SKM-1 treated with dmso at 0.1 percent for 144 hours (cell line): ENCODE measurements at regions not wholly inside any gene's neighbourhood (a gene's known extent, or its start where the extent isn't known, plus 50 kb on each side); places are given as distances from the start of the nearest gene placed in this dataset.

Experiments
- DNase-seq: peaks from one replicate; lab custom pipeline; 2025; ENCODE audit not compliant: unreplicated experiment; lab: John Stamatoyannopoulos, UW

DNA sequence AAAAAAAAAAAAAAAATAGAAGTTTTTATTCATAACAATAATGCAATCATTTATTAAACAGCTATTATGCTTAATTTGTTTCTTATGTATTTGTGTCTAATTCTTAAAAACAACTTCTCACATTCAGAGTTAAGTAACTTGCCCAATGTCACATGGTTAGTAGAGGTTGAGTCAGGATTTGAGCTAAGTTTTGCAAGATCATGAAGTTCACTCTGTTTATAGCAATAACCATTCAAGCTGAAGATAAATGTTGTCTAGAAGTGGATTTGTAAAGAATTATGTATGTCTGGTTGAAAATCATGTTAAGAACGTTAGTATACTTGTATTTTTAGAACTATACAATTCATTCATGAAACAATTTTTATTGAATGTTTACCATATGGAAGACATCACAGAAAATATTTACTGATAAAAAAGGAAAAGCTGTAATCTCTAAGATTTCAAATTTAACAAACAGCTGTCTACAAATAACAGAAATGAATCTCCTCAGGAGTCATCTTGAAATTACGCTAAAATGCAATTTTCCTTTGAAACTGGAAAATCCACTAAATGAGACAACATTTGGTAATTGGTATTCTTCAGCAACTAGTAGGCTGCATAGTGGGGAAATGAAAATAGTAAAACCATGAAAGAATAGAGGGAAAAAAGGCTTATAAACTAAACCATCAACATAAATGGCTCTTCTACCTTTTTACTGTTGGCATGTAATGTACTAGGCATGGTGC lies 70.5 kb upstream of the AHR start:
- DNase-seq: peak; percentile 11

DNA sequence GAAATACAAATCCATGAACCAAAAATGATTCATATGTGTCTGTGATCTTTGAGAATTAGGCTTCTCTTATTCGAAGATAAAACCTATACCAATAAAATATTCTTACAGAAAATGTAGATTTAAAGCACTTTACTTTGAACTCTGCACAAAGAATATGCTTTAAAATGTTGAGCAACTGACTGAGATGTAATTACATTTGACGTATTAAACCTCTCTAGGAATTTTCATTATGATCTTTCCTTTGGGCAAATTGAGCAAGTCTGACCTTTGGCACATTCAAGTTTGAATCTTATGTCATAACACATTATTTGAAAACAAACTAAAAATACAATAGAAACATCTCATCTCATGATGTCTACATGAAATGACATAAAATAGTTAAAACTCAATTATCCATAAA lies 69.2 kb upstream of the AHR start:
- DNase-seq: no peak

DNA sequence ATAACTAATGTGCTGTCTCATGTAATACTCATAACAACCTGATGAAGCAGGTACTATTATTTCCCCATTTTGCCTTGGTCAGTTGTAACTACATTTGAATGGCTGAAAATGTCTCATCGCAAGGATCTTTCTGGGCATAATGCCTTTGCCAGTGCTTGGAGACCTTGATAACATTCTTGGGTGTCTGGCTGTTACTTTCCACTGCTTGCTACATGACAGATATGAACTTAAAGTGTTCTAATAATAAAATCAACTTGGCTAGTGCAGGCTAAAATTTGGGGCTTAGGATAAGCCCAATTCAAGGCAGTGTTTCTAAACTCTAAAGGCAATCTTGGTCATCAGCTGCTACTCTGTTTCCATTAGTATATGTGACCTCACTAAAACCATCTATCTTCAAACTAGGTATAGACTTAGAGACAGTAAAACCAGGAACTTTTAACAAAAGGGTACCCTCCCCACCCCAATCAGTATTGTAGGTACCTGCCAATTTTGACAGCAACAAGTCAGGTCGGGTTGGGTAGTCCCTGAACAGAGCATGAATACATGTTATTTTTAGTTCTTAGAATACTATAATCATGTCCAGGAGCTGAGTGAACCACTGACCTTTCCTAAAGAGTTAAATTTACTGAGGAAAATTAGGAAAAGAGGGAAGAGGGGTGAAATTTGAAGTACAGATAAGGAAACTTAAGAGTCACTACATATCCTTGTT lies 68.2 kb upstream of the AHR start:
- no peak for DNase-seq

DNA sequence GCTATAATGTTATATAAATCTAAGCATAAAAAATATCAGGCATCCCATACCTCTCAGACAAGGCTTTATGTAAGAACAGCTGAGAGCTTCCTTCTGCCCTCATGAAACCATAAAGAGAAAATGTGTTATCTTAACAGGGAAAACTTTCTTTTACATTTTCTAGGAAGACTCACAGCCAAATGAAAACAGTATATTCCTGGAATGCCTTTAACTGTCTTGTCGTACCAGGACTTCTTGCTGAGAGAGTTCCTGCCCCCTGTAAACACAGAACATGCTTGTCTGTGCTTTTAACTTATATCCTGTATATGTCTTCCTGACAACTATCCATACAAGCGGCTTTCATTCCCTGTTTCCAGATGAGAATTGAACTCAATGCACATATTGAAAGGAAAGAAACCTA lies 64.8 kb upstream of the AHR start:
- DNase-seq: no peak

- peak; percentile 46 for DNase-seq
These were observed 64.4 kb upstream of the AHR start for GRCh38 chr7:17234030-17234397.

GRCh38 chr7:17234398-17235031 lies 63.9 kb upstream of the AHR start:
- peak; percentile 91 for DNase-seq

DNA sequence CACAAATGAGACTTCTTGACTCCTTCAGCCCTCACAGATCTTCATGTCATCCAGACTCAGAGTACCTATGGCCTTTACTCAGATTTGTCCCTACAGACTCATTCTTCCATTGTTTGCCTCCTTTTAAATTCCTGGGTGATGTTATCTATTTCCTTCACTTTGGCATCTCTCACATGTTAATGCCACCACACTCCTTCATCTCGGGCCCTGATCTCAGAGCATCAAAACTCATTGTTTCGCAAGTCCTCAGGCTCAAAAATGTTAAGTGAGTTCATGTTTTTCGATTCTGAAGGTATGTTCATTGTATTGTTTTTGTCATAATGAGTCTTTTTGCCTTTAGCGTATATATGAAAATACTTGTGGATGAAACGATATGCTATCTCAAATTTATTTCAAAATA lies 62.3 kb upstream of the AHR start:
- DNase-seq: no peak

DNA sequence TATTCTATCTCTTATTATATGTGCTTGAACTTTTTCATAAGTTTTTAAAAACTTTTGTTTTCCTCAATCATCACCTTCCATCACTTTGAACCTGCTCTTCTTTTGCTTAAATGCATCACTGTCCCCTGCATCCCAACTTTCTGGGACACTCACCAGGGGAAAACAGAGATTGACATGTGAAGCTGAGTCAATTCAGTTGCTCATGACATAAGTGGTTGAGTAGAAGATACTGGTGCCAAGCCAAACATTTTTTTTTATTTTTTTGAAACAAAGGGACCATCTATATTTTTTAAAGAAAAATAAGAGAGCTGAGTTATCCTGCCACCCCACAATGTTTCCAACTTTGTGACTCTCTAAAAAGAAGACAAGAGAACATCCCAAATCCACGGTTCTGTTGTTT lies 61.8 kb upstream of the AHR start:
- DNase-seq: no peak

- DNase-seq: no peak
These were observed 59.4 kb upstream of the AHR start for GRCh38 chr7:17239046-17239445.

DNA sequence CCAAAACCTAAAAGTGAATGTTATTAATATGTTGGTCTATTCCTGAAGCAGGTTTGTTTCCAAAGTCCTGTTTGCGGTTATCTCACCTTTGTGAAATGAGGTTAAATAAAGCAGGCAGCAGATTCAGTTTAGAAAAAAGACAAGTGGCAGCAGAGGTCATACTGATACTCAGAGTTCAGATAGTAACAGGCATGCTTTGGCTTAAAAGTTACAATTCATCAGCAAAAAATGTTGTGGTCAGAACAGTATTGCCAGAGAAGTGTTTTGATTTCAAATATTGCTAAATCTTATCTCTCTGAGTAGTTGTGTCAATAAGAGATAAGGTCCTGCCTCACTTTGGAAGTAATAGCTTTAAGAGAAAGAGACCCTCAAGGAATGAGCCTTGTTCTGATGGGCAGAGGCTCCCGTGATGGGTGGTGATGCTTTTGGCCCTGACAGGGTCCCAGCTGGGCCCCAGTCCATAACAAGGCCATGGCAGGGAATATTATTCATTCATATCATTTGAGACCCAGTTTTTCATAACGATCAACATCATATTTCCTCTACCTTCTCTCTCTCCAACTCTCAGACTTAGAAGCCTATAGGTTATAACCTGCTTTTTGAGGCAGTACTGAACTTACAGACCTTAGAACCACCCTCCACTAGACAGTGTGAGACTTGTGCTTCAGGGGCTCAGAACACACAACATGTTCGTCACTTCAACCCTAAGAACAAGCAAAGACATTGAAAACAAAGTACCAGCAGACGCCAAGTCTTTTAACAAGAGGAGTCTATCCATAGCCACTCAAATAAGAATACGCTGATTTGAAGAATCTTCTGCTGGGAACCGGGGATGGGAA lies 58.5 kb upstream of the AHR start:
- no peak for DNase-seq

DNA sequence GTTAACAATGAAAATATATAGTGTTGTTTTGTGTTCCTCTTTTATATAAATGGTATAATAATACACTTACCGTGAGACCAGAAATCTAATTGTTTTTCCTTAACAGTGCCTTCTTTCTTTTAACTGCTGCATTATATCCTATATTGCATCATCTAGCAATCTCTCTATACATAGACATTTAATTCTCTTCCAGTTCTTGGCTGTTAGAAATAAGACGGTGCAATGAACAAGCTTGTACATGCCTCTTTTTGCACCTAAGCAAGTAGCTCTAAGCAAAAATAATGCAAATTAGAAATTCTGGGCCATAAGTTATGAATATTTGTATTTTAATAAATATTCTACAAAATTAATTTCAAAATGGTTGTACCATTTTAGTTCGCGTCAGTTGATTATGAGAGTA lies 55.9 kb upstream of the AHR start:
- DNase-seq: no peak

DNA sequence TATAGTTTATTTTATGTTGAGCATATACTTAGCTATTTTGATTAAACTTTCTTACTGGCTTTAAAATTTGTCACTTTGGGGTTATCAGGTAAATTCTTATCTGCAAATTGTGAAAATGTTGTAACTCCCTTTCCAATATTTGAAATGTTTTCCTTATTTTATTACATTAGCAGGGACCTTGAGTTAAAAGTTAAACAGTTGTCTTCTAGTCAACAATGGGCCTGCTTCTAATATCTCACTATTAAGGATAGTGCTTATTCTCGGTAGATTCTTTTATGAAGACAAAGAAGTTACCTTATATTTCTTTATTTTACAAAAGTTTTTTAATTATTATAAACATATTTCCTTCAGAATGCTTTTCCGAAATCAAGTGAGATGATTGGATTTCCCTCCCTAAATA lies 53.7 kb upstream of the AHR start:
- DNase-seq: no peak

DNA sequence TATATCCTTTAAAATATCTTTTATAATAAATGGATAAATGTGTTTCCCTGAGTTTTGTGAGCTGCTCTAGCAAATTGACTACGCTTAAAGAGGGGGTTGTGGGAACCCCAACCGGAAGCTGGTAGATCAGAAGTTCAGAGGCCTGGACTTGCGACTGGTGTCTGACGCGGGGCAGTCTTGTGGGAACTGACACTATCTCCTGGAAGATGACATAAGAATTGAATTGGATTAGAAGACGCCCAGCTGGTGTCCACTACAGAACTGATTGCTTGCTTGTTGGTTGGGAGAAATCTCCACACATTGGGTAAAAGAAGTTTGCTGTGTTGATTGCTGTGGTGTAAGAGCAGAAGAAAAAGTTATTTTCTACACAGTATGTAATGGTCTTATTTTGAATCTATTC lies 51.1 kb upstream of the AHR start:
- no peak for DNase-seq

DNA sequence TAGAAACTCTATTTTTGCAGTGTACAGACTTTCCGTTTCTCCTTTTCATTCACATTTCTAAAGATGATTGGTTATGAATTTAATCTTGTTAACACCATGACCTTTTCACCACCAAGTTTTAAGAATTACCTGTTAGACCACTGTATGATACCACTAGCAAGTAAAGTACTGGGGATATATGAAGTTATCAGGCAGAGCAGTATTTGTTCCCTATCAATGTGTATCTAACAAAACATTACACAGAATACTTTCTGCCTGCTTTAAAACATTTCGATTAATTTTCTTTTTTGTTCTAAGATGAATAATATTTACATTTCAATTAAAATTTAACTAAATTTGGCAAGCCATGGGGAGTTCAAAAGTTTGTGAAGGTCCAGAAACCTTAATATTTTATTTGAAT lies 49.9 kb upstream of the AHR start:
- DNase-seq: no peak
